Liver (tissue), 7 donors: ENCODE measurements at regions not wholly inside any gene's neighbourhood (a gene's known extent, or its start where the extent isn't known, plus 50 kb on each side); places are given as distances from the start of the nearest gene placed in this dataset.

ENCODE experiments used
- DNase-seq: peaks from one replicate; pipeline ENCODE4 v3.0.0-alpha.2; 2017; ENCODE audit warnings: low spot score
- H3K27ac ChIP-seq, 2 donors: one replicate each; pipeline ENCODE4 v1.7.0; 2013; ENCODE audit warnings: inconsistent platforms in 2 of 2, low read length in 2 of 2, control low read depth in 1 of 2, low read depth in 1 of 2, mild to moderate bottlenecking in 1 of 2
- H3K27me3 ChIP-seq, 4 donors: one replicate each; pipeline versions ENCODE4 v1.6.1 to v1.7.0; 2013; ENCODE audit warnings: low read length in 3 of 4, inconsistent platforms in 1 of 4, mild to moderate bottlenecking in 1 of 4, moderate library complexity in 1 of 4; ENCODE audit not compliant: control insufficient read depth in 4 of 4, insufficient read depth in 4 of 4
- H3K36me3 ChIP-seq, 4 donors: one replicate each; pipeline versions ENCODE4 v1.6.1 to v1.7.0; 2013; ENCODE audit warnings: low read length in 3 of 4, mild to moderate bottlenecking in 3 of 4, low read depth in 1 of 4, moderate library complexity in 1 of 4; ENCODE audit not compliant: control insufficient read depth in 4 of 4, insufficient read depth in 3 of 4
- H3K4me1 ChIP-seq, 4 donors: one replicate each; pipeline versions ENCODE4 v1.6.1 to v1.7.0; 2013; ENCODE audit warnings: low read length in 3 of 4, mild to moderate bottlenecking in 3 of 4, moderate library complexity in 1 of 4; ENCODE audit not compliant: control insufficient read depth in 4 of 4, insufficient read depth in 4 of 4
- H3K4me3 ChIP-seq, 3 donors: one replicate each; pipeline versions ENCODE4 v1.6.1 to v1.7.0; 2013; ENCODE audit warnings: low read length in 3 of 3, control low read depth in 1 of 3, low read depth in 1 of 3, mild to moderate bottlenecking in 1 of 3
- H3K9ac ChIP-seq, 2 donors: one replicate each; pipeline ENCODE4 v1.7.0; 2013; ENCODE audit warnings: low read length in 2 of 2, mild to moderate bottlenecking in 2 of 2, moderate library complexity in 2 of 2, control low read depth in 1 of 2, low read depth in 1 of 2
- H3K9me3 ChIP-seq, 4 donors: one replicate each; pipeline versions ENCODE4 v1.6.1 to v1.7.0; 2013; ENCODE audit warnings: low read length in 3 of 4; ENCODE audit not compliant: control insufficient read depth in 4 of 4
- ATF3 ChIP-seq: IDR thresholded peaks from 2 replicates; pipeline ENCODE4 v1.6.1; 2016; ENCODE audit warnings: antibody characterized with exemption
- EGR1 ChIP-seq, 2 donors: IDR thresholded peaks; 2 replicates each; pipeline ENCODE4 v1.6.1; 2016 to 2018; ENCODE audit warnings: antibody characterized with exemption in 2 of 2, low read depth in 2 of 2
- FOXA1 ChIP-seq: IDR thresholded peaks from 2 replicates; pipeline ENCODE4 v1.6.1; 2016; ENCODE audit warnings: antibody characterized with exemption
- GABPA ChIP-seq, 2 donors: IDR thresholded peaks in 1 of 2; conservative IDR thresholded peaks in 1 of 2; 2 replicates each; pipeline ENCODE4 v1.6.1; 2016; ENCODE audit warnings: antibody characterized with exemption in 2 of 2, mild to moderate bottlenecking in 1 of 2, moderate library complexity in 1 of 2
- HNF4A ChIP-seq, 2 donors: conservative IDR thresholded peaks; 2 replicates each; pipeline ENCODE4 v1.6.1; 2016; ENCODE audit warnings: antibody characterized with exemption in 2 of 2, mild to moderate bottlenecking in 2 of 2
- HNF4G ChIP-seq: IDR thresholded peaks from 2 replicates; pipeline ENCODE4 v1.6.1; 2016; ENCODE audit warnings: antibody characterized with exemption
- JUND ChIP-seq, 2 donors: IDR thresholded peaks; 2 replicates each; pipeline ENCODE4 v1.6.1; 2016; ENCODE audit warnings: antibody characterized with exemption in 2 of 2
- MAX ChIP-seq: IDR thresholded peaks from 2 replicates; pipeline ENCODE4 v1.6.1; 2016; ENCODE audit warnings: antibody characterized with exemption
- NR2F2 ChIP-seq: IDR thresholded peaks from 2 replicates; pipeline ENCODE4 v1.6.1; 2016; ENCODE audit warnings: antibody characterized with exemption
- RAD21 ChIP-seq, 2 donors: IDR thresholded peaks; 2 replicates each; pipeline ENCODE4 v1.6.1; 2016; ENCODE audit warnings: antibody characterized with exemption in 2 of 2, mild to moderate bottlenecking in 2 of 2
- REST ChIP-seq: IDR thresholded peaks from 2 replicates; pipeline ENCODE4 v1.6.1; 2016; ENCODE audit warnings: antibody characterized with exemption, mild to moderate bottlenecking
- RXRA ChIP-seq, 2 donors: IDR thresholded peaks; 2 replicates each; pipeline ENCODE4 v1.6.1; 2017 to 2018; ENCODE audit warnings: antibody characterized with exemption in 2 of 2, mild to moderate bottlenecking in 1 of 2
- SP1 ChIP-seq: IDR thresholded peaks from 2 replicates; pipeline ENCODE4 v1.6.1; 2018; ENCODE audit warnings: antibody characterized with exemption, mild to moderate bottlenecking
- YY1 ChIP-seq: IDR thresholded peaks from 2 replicates; pipeline ENCODE4 v1.6.1; 2016; ENCODE audit warnings: antibody characterized with exemption, mild to moderate bottlenecking
- WGBS: extraction: QIAGEN DNeasy Blood & Tissue Kit; methylation state at CpG from one replicate; pipeline ENCODE4 v1.1.7; 2013; 5-methylcytosine and 5-hydroxymethylcytosine counted together
- donor health status: healthy.
- donor health status: healthy.
- donor health status: healthy.
- donor health status: healthy.

- no peak for DNase-seq
- TF ChIP-seq RXRA (IDR thresholded peaks at IDR 0.05) = no peak
These were observed 390.1 kb upstream of the ARHGEF26 start for GRCh38 chr3:153731071-153731470.

GRCh38 chr3:153734777-153735551, 386.2 kb upstream of the ARHGEF26 start:
- Histone ChIP-seq H3K36me3 (no peaks in the 10 kb centered on the region), H3K9ac (no peak overlapping the region), H3K4me3 (no peak overlapping the region), H3K9me3 (peaks cover 0 to 2% (median under 1%) of the 10 kb centered on the region in 4 donors), H3K27me3 (peaks cover 0 to 5% (median 1%) of the 10 kb centered on the region in 4 donors), H3K27ac (no peak overlapping the region), H3K4me1 (no peaks in the 10 kb centered on the region)
- no peak for TF ChIP-seq SP1
- TF ChIP-seq HNF4A (conservative IDR thresholded peaks at IDR 0.05) = no peak
- TF ChIP-seq FOXA1 = no peak
- no peak for TF ChIP-seq RAD21 (IDR thresholded peaks at IDR 0.05)
- no peak for TF ChIP-seq HNF4G
- no peak for TF ChIP-seq GABPA (IDR thresholded peaks at IDR 0.05 in 1 of 2, conservative IDR thresholded peaks at IDR 0.05 in 1 of 2)
- TF ChIP-seq REST = no peak
- TF ChIP-seq EGR1 (IDR thresholded peaks at IDR 0.05; ENCODE audit: low read depth in 2 of 2) = no peak
- no peak for TF ChIP-seq MAX
- no peak for TF ChIP-seq JUND (IDR thresholded peaks at IDR 0.05)
- no peak for TF ChIP-seq ATF3
- 77% methylated on average over 1 of the region's 1 CpG for WGBS
- DNase-seq = no peak

More at GRCh38 chr3:153731071-153731470, 390.1 kb upstream of the ARHGEF26 start:
- Histone ChIP-seq H3K9me3 (peaks cover 0 to 2% (median under 1%) of the 10 kb centered on the region in 4 donors), H3K36me3 (no peaks in the 10 kb centered on the region), H3K4me1 (no peaks in the 10 kb centered on the region), H3K27me3 (peaks cover 0 to 7% (median 0%) of the 10 kb centered on the region in 4 donors), H3K9ac (no peak overlapping the region), H3K4me3 (no peak overlapping the region), H3K27ac (no peak overlapping the region)
- WGBS = 70% methylated on average over 2 of the region's 2 CpGs

GRCh38 chr3:153740109-153740508, 381.1 kb upstream of the ARHGEF26 start:
- 60% methylated on average over 2 of the region's 2 CpGs for WGBS
- no peak for DNase-seq
- Histone ChIP-seq H3K4me1 (no peaks in the 10 kb centered on the region), H3K9ac (no peak overlapping the region), H3K4me3 (no peak overlapping the region), H3K36me3 (no peaks in the 10 kb centered on the region), H3K27me3 (peaks cover 0 to 2% (median 0%) of the 10 kb centered on the region in 4 donors), H3K9me3 (peaks cover 0 to 1% (median 0%) of the 10 kb centered on the region in 4 donors), H3K27ac (no peak overlapping the region)
- TF ChIP-seq JUND (IDR thresholded peaks at IDR 0.05) = no peak
- no peak for TF ChIP-seq FOXA1
- TF ChIP-seq ATF3 = no peak
- no peak for TF ChIP-seq NR2F2
- TF ChIP-seq YY1 = no peak
